ENCODE measurements at regions not wholly inside any gene's neighbourhood (a gene's known extent, or its start where the extent isn't known, plus 50 kb on each side); places are given as distances from the start of the nearest gene placed in this dataset.

- TF ChIP-seq CTCF (IDR thresholded peaks at IDR 0.05 in 4 of 5, conservative IDR thresholded peaks at IDR 0.05 in 1 of 5), result no peak
- TF ChIP-seq POLR2A (IDR thresholded peaks at IDR 0.05), result no peak
These were observed 682.1 kb downstream of the KCNA4 start for GRCh38 chr11:29334776-29335130.
